ENCODE measurements at regions not wholly inside any gene's neighbourhood (a gene's known extent, or its start where the extent isn't known, plus 50 kb on each side); places are given as distances from the start of the nearest gene placed in this dataset.
"Not testable (repeated sequence)": the region's sequence is repeated elsewhere in the genome, so short reads cannot be mapped to it uniquely, and the experiment has no call there.

DNA sequence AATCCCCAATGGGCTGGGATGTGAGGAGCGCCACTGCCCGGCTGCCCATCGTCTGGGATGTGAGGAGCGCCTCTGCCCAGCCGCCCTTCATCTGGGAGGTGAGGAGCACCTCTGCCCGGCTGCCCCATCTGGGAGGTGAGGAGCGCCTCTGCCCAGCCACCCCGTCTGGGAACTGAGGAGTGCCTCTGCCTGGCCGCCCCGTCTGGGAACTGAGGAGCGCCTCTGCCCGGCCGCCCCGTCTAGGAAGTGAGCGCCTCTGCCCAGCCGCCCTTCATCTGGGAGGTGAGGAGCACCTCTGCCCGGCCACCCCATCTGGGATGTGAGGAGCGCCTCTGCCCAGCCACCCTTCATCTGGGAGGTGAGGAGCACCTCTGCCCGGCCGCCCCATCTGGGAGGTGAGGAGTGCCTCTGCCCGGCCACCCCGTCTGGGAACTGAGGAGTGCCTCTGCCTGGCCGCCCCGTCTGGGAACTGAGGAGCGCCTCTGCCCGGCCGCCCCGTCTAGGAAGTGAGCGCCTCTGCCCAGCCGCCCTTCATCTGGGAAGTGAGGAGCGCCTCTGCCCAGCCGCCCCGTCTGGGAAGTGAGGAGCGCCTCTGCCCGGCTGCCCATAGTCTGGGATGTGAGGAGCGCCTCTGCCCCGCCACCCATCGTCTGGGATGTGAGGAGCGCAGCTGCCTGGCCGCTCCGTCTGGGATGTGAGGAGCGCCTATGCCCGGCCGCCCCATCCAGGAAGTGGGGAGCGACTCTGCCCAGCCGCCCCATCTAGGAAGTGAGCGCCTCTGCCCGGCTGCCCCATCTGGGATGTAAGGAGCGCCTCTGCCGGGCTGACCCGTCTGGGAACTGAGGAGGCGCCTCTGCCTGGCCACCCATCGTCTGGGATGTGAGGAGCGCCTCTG is 1085.7 kb downstream of the TYW1 start:
- TF ChIP-seq CTCF (IDR thresholded peaks at IDR 0.05; ENCODE audit: low read depth, low read length, missing input control); SP1 (IDR thresholded peaks at IDR 0.05); TAF1 (conservative IDR thresholded peaks at IDR 0.05); RXRA (IDR thresholded peaks at IDR 0.05); MAX (IDR thresholded peaks at IDR 0.05); GABPA (IDR thresholded peaks at IDR 0.05 in 1 of 2, conservative IDR thresholded peaks at IDR 0.05 in 1 of 2); JUND (IDR thresholded peaks at IDR 0.05); YY1 (IDR thresholded peaks at IDR 0.05); HNF4A (conservative IDR thresholded peaks at IDR 0.05): not testable (repeated sequence)
